Mammary epithelial cell (primary cell): ENCODE measurements at regions not wholly inside any gene's neighbourhood (a gene's known extent, or its start where the extent isn't known, plus 50 kb on each side); places are given as distances from the start of the nearest gene placed in this dataset.

Experiments used
- CTCF ChIP-seq, 2 donors: IDR thresholded peaks in 1 of 2; conservative IDR thresholded peaks in 1 of 2; 2 replicates each; pipeline ENCODE4 v1.5.1; 2011 to 2012; ENCODE audit warnings: inconsistent platforms in 2 of 2, low read length in 2 of 2, mild to moderate bottlenecking in 2 of 2, control low read depth in 1 of 2, low read depth in 1 of 2; ENCODE audit not compliant: insufficient read depth in 1 of 2; ENCODE audit errors: extremely low read depth in 1 of 2
- EZH2 ChIP-seq: IDR thresholded peaks from 2 replicates; pipeline ENCODE4 v1.6.1; 2012; ENCODE audit warnings: low read length, inconsistent platforms, borderline replicate concordance

DNA sequence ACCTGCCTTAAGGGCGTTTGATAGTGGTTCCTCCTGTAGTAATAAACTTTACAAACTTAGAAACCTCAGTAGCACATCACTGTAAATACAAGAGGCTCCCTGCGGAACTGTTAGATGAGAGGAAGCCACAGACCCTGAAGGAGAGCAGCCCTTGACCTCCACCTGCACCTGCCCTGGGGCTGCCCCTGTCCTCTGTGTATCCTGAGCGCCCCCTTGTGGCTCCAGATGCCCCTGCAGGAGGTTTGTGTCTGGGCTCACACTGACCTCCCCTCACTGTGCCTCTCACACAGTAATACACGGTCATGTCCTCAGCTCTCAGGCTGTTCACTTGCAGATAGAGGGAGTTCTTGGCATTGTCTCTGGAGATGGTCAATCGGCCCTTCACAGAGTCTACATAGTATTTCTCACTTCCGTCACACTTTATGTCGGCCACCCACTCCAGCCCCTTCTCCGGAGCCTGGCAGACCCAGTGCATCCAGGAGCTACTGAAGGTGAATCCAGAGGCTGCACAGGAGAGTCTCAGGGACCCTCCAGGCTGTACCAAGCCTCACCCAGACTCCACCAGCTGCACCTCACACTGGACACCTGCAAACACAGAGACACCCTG lies 1059.8 kb downstream of the TMEM121 start:
- TF ChIP-seq CTCF (conservative IDR thresholded peaks at IDR 0.05 in 1 of 2, IDR thresholded peaks at IDR 0.05 in 1 of 2; ENCODE audit: extremely low read depth in 1 of 2, insufficient read depth in 1 of 2, low read depth in 1 of 2, low read length in 2 of 2) (peak; percentile 32 to 37), EZH2 (no peak)
